Bronchial epithelial cell (primary cell): ENCODE measurements at regions not wholly inside any gene's neighbourhood (a gene's known extent, or its start where the extent isn't known, plus 50 kb on each side); places are given as distances from the start of the nearest gene placed in this dataset.
"Not testable (repeated sequence)": the region's sequence is repeated elsewhere in the genome, so short reads cannot be mapped to it uniquely, and the experiment has no call there.

Experiments used
- DNase-seq: peaks from one replicate; pipeline ENCODE4 v3.0.0-alpha.2; 2010; ENCODE audit warnings: low read depth
- FAIRE-seq: peaks from 2 replicates; lab custom pipeline; 2011; peaks lifted over from hg19 to GRCh38; lab: Jason Lieb, UNC
- H3K27me3 ChIP-seq: 2 replicates; pipeline ENCODE4 v1.5.1; 2011; ENCODE audit warnings: low read length; ENCODE audit not compliant: control insufficient read depth, insufficient read depth
- H3K36me3 ChIP-seq: 2 replicates; pipeline ENCODE4 v1.5.1; 2011; ENCODE audit warnings: low read length; ENCODE audit not compliant: control insufficient read depth, insufficient read depth
- H3K4me3 ChIP-seq: 2 replicates; pipeline ENCODE4 v1.5.1; 2011; ENCODE audit warnings: mild to moderate bottlenecking, low read depth, low read length, control low read depth
- TF ChIP-seq, protein P1 (sequence below): IDR thresholded peaks from 2 replicates; pipeline ENCODE4 v1.5.1; 2011; ENCODE audit warnings: mild to moderate bottlenecking, moderate library complexity, low read length, control low read depth, inconsistent platforms; ENCODE audit not compliant: insufficient read depth, severe bottlenecking

DNA sequence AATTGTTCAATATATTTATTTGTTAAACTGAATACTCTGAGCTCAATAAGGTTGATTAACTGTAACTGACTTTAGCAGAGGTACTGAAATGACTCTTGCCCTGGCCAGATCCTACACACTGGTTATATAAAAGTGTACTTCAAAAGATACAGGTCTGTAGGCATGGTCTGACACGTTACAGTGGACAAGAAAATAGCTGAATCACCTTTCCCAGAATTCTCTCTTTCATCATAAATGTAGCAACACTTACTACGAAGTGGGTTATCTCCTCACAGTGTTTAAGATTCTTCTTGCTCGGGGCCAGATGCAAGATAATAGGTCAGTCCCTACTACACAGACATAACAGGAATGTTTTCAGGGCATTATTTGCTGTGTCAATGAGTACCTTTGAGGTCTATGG, 107.0 kb upstream of the ZC3H15 start:
- Histone ChIP-seq H3K4me3 (no peak overlapping the region), H3K27me3 (no peaks in the 10 kb centered on the region), H3K36me3 (no peaks in the 10 kb centered on the region)
- DNase-seq (peak; percentile 78), FAIRE-seq (no peak)
- TF ChIP-seq, protein P1, sequence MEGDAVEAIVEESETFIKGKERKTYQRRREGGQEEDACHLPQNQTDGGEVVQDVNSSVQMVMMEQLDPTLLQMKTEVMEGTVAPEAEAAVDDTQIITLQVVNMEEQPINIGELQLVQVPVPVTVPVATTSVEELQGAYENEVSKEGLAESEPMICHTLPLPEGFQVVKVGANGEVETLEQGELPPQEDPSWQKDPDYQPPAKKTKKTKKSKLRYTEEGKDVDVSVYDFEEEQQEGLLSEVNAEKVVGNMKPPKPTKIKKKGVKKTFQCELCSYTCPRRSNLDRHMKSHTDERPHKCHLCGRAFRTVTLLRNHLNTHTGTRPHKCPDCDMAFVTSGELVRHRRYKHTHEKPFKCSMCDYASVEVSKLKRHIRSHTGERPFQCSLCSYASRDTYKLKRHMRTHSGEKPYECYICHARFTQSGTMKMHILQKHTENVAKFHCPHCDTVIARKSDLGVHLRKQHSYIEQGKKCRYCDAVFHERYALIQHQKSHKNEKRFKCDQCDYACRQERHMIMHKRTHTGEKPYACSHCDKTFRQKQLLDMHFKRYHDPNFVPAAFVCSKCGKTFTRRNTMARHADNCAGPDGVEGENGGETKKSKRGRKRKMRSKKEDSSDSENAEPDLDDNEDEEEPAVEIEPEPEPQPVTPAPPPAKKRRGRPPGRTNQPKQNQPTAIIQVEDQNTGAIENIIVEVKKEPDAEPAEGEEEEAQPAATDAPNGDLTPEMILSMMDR = no peak

DNA sequence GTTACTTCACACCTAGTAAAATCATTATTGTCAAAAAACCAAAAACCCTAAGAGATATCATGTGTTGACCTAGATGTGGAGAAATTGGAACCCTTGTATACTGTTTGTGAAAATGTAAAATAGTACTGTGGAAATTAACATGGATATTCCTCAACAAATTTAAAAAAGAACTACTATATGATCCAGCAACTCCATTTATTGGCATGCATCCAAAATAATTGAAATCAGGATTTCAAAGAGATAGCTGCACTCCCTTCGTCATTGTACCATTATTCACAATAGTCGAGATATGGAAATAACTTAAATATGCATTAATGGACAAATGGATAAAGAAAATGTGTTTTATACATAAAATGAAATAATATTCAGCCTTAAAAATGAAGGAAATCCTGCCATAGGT, 105.3 kb upstream of the ZC3H15 start:
- no peaks in the 10 kb centered on the region for H3K27me3 ChIP-seq
- H3K36me3 ChIP-seq = no peaks in the 10 kb centered on the region
- FAIRE-seq (no peak), DNase-seq (no peak)
- TF ChIP-seq, protein P1 = no peak
- H3K4me3 ChIP-seq = no peak overlapping the region

DNA sequence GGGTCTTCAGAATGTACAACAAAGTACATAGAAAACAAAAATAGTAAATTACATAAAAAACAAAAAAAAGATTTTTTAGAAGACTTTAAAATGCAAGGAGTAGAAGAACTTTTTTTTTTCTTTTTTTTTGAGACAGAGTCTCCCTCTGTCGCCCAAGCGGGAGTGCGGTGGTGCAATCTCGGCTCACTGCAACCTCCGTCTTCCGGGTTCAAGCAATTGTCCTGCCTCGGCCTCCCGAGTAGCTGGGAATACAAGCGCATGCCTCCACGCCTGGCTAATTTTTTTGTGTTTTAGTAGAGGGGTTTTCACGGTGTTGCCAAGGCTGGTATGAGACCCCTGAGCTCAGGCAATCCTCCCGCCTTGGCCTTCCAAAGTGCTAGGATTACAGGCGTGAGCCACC, 104.5 kb upstream of the ZC3H15 start:
- FAIRE-seq = no peak

DNA sequence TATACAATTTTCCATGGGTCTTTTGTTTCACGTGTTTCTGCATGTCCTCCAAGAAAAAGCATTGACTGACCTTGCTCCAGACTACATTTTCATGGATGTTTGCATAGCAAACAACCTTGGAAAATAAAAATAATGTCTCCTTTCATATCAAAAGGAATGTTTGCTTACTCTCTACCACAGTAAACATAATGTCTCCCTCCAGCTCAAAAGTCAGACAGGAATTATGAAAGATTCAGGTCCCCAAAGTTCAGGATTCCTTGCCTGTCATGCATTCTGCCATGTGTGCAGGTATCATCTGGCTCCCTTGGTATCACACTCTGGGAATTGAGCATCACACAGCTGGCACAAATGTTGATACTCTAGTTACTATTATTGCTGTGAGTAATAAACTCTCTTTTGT, 103.1 kb upstream of the ZC3H15 start:
- no peak for FAIRE-seq
- Histone ChIP-seq H3K4me3 (no peak overlapping the region), H3K27me3 (no peaks in the 10 kb centered on the region), H3K36me3 (no peaks in the 10 kb centered on the region)
- DNase-seq = no peak
- TF ChIP-seq, protein P1 = no peak

More for the DNA sequence above, 104.5 kb upstream of the ZC3H15 start:
- no peak for DNase-seq
- Histone ChIP-seq H3K27me3 (no peaks in the 10 kb centered on the region), H3K36me3 (no peaks in the 10 kb centered on the region), H3K4me3 (no peak overlapping the region)
- TF ChIP-seq, protein P1 = no peak

DNA sequence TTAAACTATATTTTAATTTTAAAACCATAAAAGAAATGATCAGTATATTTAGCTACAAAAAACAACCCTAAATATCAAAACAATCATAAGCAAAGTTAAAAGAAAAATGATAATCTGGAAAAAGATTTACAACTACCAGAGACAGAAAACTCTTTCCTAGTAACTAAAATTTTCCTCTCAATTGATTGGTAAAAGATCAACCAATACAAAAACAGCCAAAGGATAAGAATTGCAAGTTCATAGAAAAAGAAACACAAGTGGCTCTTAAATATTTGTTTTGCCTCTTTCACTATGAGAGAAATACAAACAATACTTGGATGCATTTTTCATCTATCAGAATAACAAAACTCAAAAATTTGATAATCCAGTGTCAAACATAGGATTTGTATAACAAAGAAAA, 101.8 kb upstream of the ZC3H15 start:
- Histone ChIP-seq H3K36me3 (no peaks in the 10 kb centered on the region), H3K4me3 (no peak overlapping the region), H3K27me3 (no peaks in the 10 kb centered on the region)
- DNase-seq (no peak), FAIRE-seq (no peak)
- TF ChIP-seq, protein P1 = no peak

DNA sequence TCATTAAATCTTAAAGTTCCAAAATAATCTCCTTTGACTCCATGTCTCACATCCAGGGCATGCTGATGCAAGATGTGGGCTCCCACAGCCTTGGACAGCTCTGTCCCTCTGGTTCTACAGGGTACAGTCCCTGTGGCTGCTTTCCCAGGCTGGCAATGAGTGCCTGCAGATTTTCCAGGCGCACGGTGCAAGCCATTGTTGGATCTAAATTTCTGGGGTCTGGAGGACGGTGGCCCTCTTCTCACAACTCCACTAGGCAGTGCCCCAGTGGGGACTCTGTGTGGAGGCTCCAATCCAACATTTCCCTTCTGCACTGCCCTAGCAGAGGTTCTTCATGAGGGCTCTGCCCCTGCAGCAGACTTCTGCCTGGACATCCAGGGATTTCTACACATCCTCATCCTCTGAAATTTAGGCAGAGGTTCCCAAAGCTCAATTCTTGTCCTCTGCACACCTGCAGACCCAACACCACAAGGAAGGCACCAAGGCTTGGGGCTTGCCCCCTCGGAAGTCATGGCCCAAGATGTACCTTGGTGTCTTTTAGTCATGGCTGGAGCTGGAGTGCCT, 100.3 kb upstream of the ZC3H15 start:
- not testable (repeated sequence) for FAIRE-seq, H3K4me3 ChIP-seq, H3K36me3 ChIP-seq, H3K27me3 ChIP-seq, DNase-seq
